Lower lobe of right lung (tissue), 2 donors: ENCODE measurements at regions not wholly inside any gene's neighbourhood (a gene's known extent, or its start where the extent isn't known, plus 50 kb on each side); places are given as distances from the start of the nearest gene placed in this dataset.

Source experiments
- ATAC-seq, 2 donors: fragments of 200-7000 bp; cut with Tn5 transposase; one replicate each; pipeline ENCODE4 v1.9.1; 2020 to 2022; ENCODE audit warnings: mild to moderate bottlenecking in 2 of 2, moderate library complexity in 2 of 2
- DNase-seq: peaks from one replicate; pipeline ENCODE4 v3.0.0-alpha.2; 2020
- H3K27ac ChIP-seq: fragments of 200-600 bp; one replicate; pipeline ENCODE4 v1.8.0; 2022
- H3K27me3 ChIP-seq: fragments of 200-600 bp; one replicate; pipeline ENCODE4 v1.8.0; 2022; ENCODE audit warnings: low read depth
- H3K36me3 ChIP-seq: fragments of 200-600 bp; one replicate; pipeline ENCODE4 v1.8.0; 2022; ENCODE audit warnings: mild to moderate bottlenecking
- H3K4me1 ChIP-seq: fragments of 200-600 bp; one replicate; pipeline ENCODE4 v1.8.0; 2022
- H3K4me3 ChIP-seq: fragments of 200-600 bp; one replicate; pipeline ENCODE4 v1.8.0; 2022; ENCODE audit warnings: mild to moderate bottlenecking
- H3K9me3 ChIP-seq: fragments of 200-600 bp; one replicate; pipeline ENCODE4 v1.8.0; 2022
- CTCF ChIP-seq: fragments of 200-600 bp; IDR thresholded peaks from one replicate; pipeline ENCODE4 v1.8.0; 2022; ENCODE audit warnings: antibody characterized with exemption, mild to moderate bottlenecking
- intact Hi-C: fragments of 100-400 bp; cut with DNase I; formaldehyde crosslinking; loops from one replicate; pipeline ENCODE4 v1.11.0; 2022
- donor health status: DM: no; HTN: yes; CAD: no; lungs with severe emphysema.

- H3K4me1 ChIP-seq, result no peaks in the 10 kb centered on the region
- no peaks in the 10 kb centered on the region for H3K9me3 ChIP-seq
- no peak for TF ChIP-seq CTCF
- intact Hi-C loops, result no loop called here
- H3K27ac ChIP-seq, result no peak overlapping the region
- H3K36me3 ChIP-seq, result no peaks in the 10 kb centered on the region
- H3K4me3 ChIP-seq, result no peak overlapping the region
- no peak for DNase-seq
- no peaks in the 10 kb centered on the region for H3K27me3 ChIP-seq
- no peak for ATAC-seq
Measured at GRCh38 chr10:36053775-36054174, 411.7 kb upstream of the FZD8 start.

- DNase-seq, result no peak
- H3K9me3 ChIP-seq, result no peaks in the 10 kb centered on the region
- no peak overlapping the region for H3K4me3 ChIP-seq
- H3K27me3 ChIP-seq, result no peaks in the 10 kb centered on the region
- TF ChIP-seq CTCF, result no peak
- no peak overlapping the region for H3K27ac ChIP-seq
- intact Hi-C loops, result no loop called here
- no peaks in the 10 kb centered on the region for H3K4me1 ChIP-seq
- H3K36me3 ChIP-seq, result no peaks in the 10 kb centered on the region
- no peak for ATAC-seq
Measured at GRCh38 chr10:36053271-36053670, 411.2 kb upstream of the FZD8 start.

GRCh38 chr10:36051500-36051991 lies 409.4 kb upstream of the FZD8 start:
- Histone ChIP-seq H3K27ac (no peak overlapping the region), H3K4me3 (no peak overlapping the region), H3K36me3 (no peaks in the 10 kb centered on the region), H3K9me3 (no peaks in the 10 kb centered on the region), H3K4me1 (no peaks in the 10 kb centered on the region), H3K27me3 (no peaks in the 10 kb centered on the region)
- intact Hi-C loops, result no loop called here
- DNase-seq (no peak), ATAC-seq (no peak)
- no peak for TF ChIP-seq CTCF

GRCh38 chr10:36050763-36051499 lies 408.8 kb upstream of the FZD8 start:
- intact Hi-C loops, result no loop called here
- H3K36me3 ChIP-seq, result no peaks in the 10 kb centered on the region
- DNase-seq (no peak), ATAC-seq (no peak)
- H3K27ac ChIP-seq, result no peak overlapping the region
- no peak for TF ChIP-seq CTCF
- H3K27me3 ChIP-seq, result no peaks in the 10 kb centered on the region
- no peak overlapping the region for H3K4me3 ChIP-seq
- no peaks in the 10 kb centered on the region for H3K9me3 ChIP-seq
- no peaks in the 10 kb centered on the region for H3K4me1 ChIP-seq

- H3K4me3 ChIP-seq, result no peak overlapping the region
- no peaks in the 10 kb centered on the region for H3K4me1 ChIP-seq
- H3K36me3 ChIP-seq, result no peaks in the 10 kb centered on the region
- no peaks in the 10 kb centered on the region for H3K9me3 ChIP-seq
- DNase-seq (no peak), ATAC-seq (no peak)
- intact Hi-C loops, result no loop called here
- no peaks in the 10 kb centered on the region for H3K27me3 ChIP-seq
- no peak overlapping the region for H3K27ac ChIP-seq
- no peak for TF ChIP-seq CTCF
Measured at GRCh38 chr10:36048780-36049179, 406.7 kb upstream of the FZD8 start.
